A673 (cell line): ENCODE measurements at regions not wholly inside any gene's neighbourhood (a gene's known extent, or its start where the extent isn't known, plus 50 kb on each side); places are given as distances from the start of the nearest gene placed in this dataset.
"Not testable (repeated sequence)": the region's sequence is repeated elsewhere in the genome, so short reads cannot be mapped to it uniquely, and the experiment has no call there.

Source experiments
- BruUV-seq: library from RNA; stranded (reverse); fragments of 400-500 nt; replicated peaks from 2 replicates; lab custom pipeline; 2021; lab: Mats Ljungman, UMichigan
- CTCF ChIA-PET: fragments of 300-600 bp; sonication (Branson Sonifier 250); formaldehyde crosslinking; loops from one replicate; lab custom pipeline; 2022; ENCODE audit warnings: antibody characterized with exemption; lab: Charles Lee
- POLR2A ChIA-PET: fragments of 300-600 bp; sonication (Branson Sonifier 250); formaldehyde crosslinking; loops from one replicate; lab custom pipeline; 2022; ENCODE audit warnings: antibody characterized with exemption; ENCODE audit not compliant: low non-redundant PET; lab: Charles Lee
- DNase-seq: peaks from one replicate; pipeline ENCODE4 v3.0.0-alpha.2; 2015; ENCODE audit warnings: low spot score
- H3K27ac ChIP-seq: fragments of 200-600 bp; sonication (generic); 2 replicates; pipeline ENCODE4 v1.5.1; 2016; ENCODE audit warnings: mixed run types, low read depth, mild to moderate bottlenecking, mixed read lengths, antibody characterized with exemption, low read length; ENCODE audit not compliant: poor library complexity, severe bottlenecking
- H3K27me3 ChIP-seq: fragments of 200-600 bp; sonication (generic); replicated peaks from 2 replicates; pipeline ENCODE4 v1.6.1; 2017; ENCODE audit warnings: mixed run types, low read depth, mild to moderate bottlenecking, mixed read lengths, antibody characterized with exemption, low read length; ENCODE audit not compliant: insufficient read depth, poor library complexity
- H3K36me3 ChIP-seq: fragments of 200-600 bp; sonication (generic); 2 replicates; pipeline ENCODE4 v1.6.1; 2016; ENCODE audit warnings: mixed run types, mild to moderate bottlenecking, mixed read lengths, antibody characterized with exemption, low read length; ENCODE audit not compliant: insufficient read depth, poor library complexity, severe bottlenecking
- H3K4me1 ChIP-seq: fragments of 200-600 bp; sonication (generic); 2 replicates; pipeline ENCODE4 v1.6.1; 2017; ENCODE audit warnings: mixed run types, mild to moderate bottlenecking, mixed read lengths, antibody characterized with exemption, low read length; ENCODE audit not compliant: insufficient read depth, poor library complexity, severe bottlenecking
- H3K4me3 ChIP-seq: fragments of 200-600 bp; sonication (generic); 2 replicates; pipeline ENCODE4 v1.5.1; 2016; ENCODE audit warnings: low read depth, mixed run types, mild to moderate bottlenecking, mixed read lengths, low read length; ENCODE audit not compliant: poor library complexity, severe bottlenecking
- H3K9me3 ChIP-seq: fragments of 200-600 bp; sonication (generic); 2 replicates; pipeline ENCODE4 v1.6.1; 2016; ENCODE audit warnings: mixed run types, low read depth, mild to moderate bottlenecking, mixed read lengths, antibody characterized with exemption, low read length; ENCODE audit not compliant: poor library complexity, severe bottlenecking
- CTCF ChIP-seq: fragments of 300-800, 200-600 bp; sonication (generic); conservative IDR thresholded peaks from 2 replicates; pipeline ENCODE4 v1.5.1; 2017; ENCODE audit warnings: low read depth, mild to moderate bottlenecking, antibody characterized with exemption, low read length, moderate library complexity, mixed read lengths
- EZH2 ChIP-seq: fragments of 200-600 bp; sonication (generic); IDR thresholded peaks from 2 replicates; pipeline ENCODE4 v1.6.1; 2017; ENCODE audit warnings: borderline replicate concordance, low read depth, mild to moderate bottlenecking, mixed read lengths, antibody characterized with exemption, low read length; ENCODE audit not compliant: poor library complexity, severe bottlenecking
- intact Hi-C: fragments of 100-400 bp; cut with micrococcal nuclease; formaldehyde crosslinking; loops from one replicate; pipeline ENCODE4 v1.10.0; 2022; ENCODE audit not compliant: unreplicated experiment

- Histone ChIP-seq H3K4me1 (no peaks in the 10 kb centered on the region), H3K4me3 (no peak overlapping the region), H3K36me3 (no peaks in the 10 kb centered on the region), H3K27me3 (no peaks in the 10 kb centered on the region), H3K9me3 (no peaks in the 10 kb centered on the region), H3K27ac (no peak overlapping the region)
- no peak for TF ChIP-seq EZH2
- no peak for TF ChIP-seq CTCF
- no TSS peak for BruUV-seq
- POLR2A ChIA-PET = no interaction called here
- CTCF ChIA-PET = no interaction called here
- no peak for DNase-seq
- intact Hi-C loops = no loop called here
Measured at GRCh38 chr6:81876971-81877370, 124.5 kb upstream of the TENT5A start.

- DNase-seq = peak; percentile 16
- TF ChIP-seq CTCF = no peak
- no peak for TF ChIP-seq EZH2
- Histone ChIP-seq H3K4me1 (no peaks in the 10 kb centered on the region), H3K9me3 (no peaks in the 10 kb centered on the region), H3K27me3 (no peaks in the 10 kb centered on the region), H3K4me3 (no peak overlapping the region), H3K27ac (no peak overlapping the region), H3K36me3 (no peaks in the 10 kb centered on the region)
- no TSS peak for BruUV-seq
- CTCF ChIA-PET = no interaction called here
- intact Hi-C loops = no loop called here
- POLR2A ChIA-PET = no interaction called here
Measured at GRCh38 chr6:81875782-81876293, 123.4 kb upstream of the TENT5A start.

DNA sequence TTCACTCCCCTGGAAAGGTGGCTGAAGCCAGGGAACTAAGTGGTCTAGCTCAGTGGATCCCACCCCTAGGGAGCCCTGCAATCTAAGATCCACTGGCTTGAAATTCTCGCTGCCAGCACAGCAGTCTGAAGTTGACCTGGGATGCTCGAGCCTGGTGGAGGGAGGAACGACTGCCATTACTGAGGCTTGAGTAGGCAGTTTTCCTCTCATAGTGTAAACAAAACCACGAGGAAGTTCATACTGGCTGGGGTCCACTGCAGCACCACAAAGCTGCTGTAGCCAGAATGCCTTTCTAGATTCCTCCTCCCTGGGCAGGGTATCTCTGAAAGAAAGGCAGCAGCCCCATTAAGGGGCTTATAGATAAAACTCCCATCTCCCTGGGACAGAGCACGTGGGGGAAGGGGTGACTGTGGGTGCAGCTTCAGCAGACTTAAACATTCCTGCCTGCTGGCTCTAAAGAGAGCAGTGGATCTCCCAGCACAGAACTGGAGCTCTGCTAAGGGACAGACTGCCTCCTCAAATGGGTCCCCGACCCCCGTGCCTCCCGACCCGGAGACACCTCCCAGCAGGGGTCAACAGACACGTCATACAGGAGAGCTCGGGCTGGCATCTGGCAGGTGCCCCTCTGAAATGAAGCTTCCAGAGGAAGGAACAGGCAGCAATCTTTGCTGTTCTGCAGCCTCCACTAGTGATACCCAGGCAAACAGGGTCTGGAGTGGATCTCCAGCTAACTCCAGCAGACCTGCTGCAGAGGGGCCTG lies 117.4 kb upstream of the TENT5A start:
- intact Hi-C loops, BruUV-seq, CTCF ChIA-PET: not testable (repeated sequence)

GRCh38 chr6:81865712-81866111 lies 113.2 kb upstream of the TENT5A start:
- peak; percentile 25 for DNase-seq
- Histone ChIP-seq H3K36me3 (no peaks in the 10 kb centered on the region), H3K4me3 (no peak overlapping the region), H3K27me3 (no peaks in the 10 kb centered on the region), H3K27ac (no peak overlapping the region), H3K9me3 (no peaks in the 10 kb centered on the region), H3K4me1 (peaks cover 4% of the 10 kb centered on the region)
- ChIA-PET POLR2A (no interaction called here), CTCF (no interaction called here)
- BruUV-seq = no TSS peak
- intact Hi-C loops = no loop called here
- TF ChIP-seq CTCF (no peak), EZH2 (no peak)

More for the DNA sequence above, 117.4 kb upstream of the TENT5A start:
- DNase-seq, POLR2A ChIA-PET, H3K4me3 ChIP-seq, H3K27me3 ChIP-seq, H3K9me3 ChIP-seq, H3K36me3 ChIP-seq, H3K4me1 ChIP-seq, H3K27ac ChIP-seq: not testable (repeated sequence)
